K562 (cell line): ENCODE measurements at regions not wholly inside any gene's neighbourhood (a gene's known extent, or its start where the extent isn't known, plus 50 kb on each side); places are given as distances from the start of the nearest gene placed in this dataset.

ENCODE experiments used
- ATAC-seq: fragments of 200-7000 bp; cut with Tn5 transposase; 3 replicates; pipeline ENCODE4 v1.9.1; 2020; ENCODE audit warnings: moderate library complexity
- BruUV-seq: library from RNA; stranded (reverse); fragments of 400-500 nt; replicated peaks from 2 replicates; lab custom pipeline; 2021; lab: Mats Ljungman, UMichigan
- CTCF ChIA-PET: fragments of 300-600 bp; formaldehyde crosslinking; extraction: SDS; loops from one replicate; lab custom pipeline; 2021; ENCODE audit warnings: low intra/inter-chr PET ratio; lab: Yijun Ruan, JAX
- POLR2A ChIA-PET: fragments of 300-600, 350-650 bp; sonication (Branson Sonifier 250); formaldehyde crosslinking; extraction: SDS; loops from one replicate; lab custom pipeline; 2021; ENCODE audit warnings: antibody characterized with exemption, inconsistent platforms; lab: Yijun Ruan, JAX
- DNase-seq, 4 experiments: peaks; one replicate each; pipeline versions ENCODE4 v3.0.0 to v3.0.0-alpha.2; 2011 to 2018; ENCODE audit warnings: low spot score in 3 of 4, mixed read lengths in 3 of 4; ENCODE audit errors: extremely low read depth in 1 of 4
- FAIRE-seq: peaks from 2 replicates; lab custom pipeline; 2011; peaks lifted over from hg19 to GRCh38; lab: Jason Lieb, UNC
- H2AFZ ChIP-seq: 2 replicates; pipeline ENCODE4 v1.6.0; 2011; ENCODE audit warnings: low read depth, low read length, control low read depth, inconsistent platforms
- H3K27ac ChIP-seq: fragments of 200-600 bp; 3 replicates; pipeline ENCODE4 v1.8.0; 2011; ENCODE audit warnings: low read depth, mild to moderate bottlenecking, control low read depth, inconsistent platforms, low read length, moderate library complexity, mixed read lengths; ENCODE audit errors: extremely low read depth
- H3K27me3 ChIP-seq, 2 experiments: fragments of 300-600 bp in 1 of 2; 2 replicates in 1 of 2; 3 replicates in 1 of 2; pipeline versions ENCODE4 v1.6.0 to v1.8.0; 2011; ENCODE audit warnings: inconsistent platforms in 2 of 2, low read length in 2 of 2, mild to moderate bottlenecking in 1 of 2, mixed read lengths in 1 of 2, moderate library complexity in 1 of 2; ENCODE audit not compliant: control insufficient read depth in 2 of 2, insufficient read depth in 2 of 2
- H3K36me3 ChIP-seq: fragments of 300-600 bp; 3 replicates; pipeline ENCODE4 v1.8.0; 2011; ENCODE audit warnings: mild to moderate bottlenecking, low read length, inconsistent platforms; ENCODE audit not compliant: control insufficient read depth, insufficient read depth
- H3K4me1 ChIP-seq, 2 experiments: fragments of 200-600 bp in 1 of 2; replicated peaks in 1 of 2; 2 replicates in 1 of 2; 3 replicates in 1 of 2; pipeline versions ENCODE4 v1.5.1 to v1.8.0; 2011; ENCODE audit warnings: inconsistent platforms in 2 of 2, low read length in 2 of 2, mild to moderate bottlenecking in 1 of 2, mixed read lengths in 1 of 2, moderate library complexity in 1 of 2; ENCODE audit not compliant: control insufficient read depth in 2 of 2, insufficient read depth in 2 of 2
- H3K4me2 ChIP-seq: 2 replicates; pipeline ENCODE4 v1.6.1; 2011; ENCODE audit warnings: low read length, control low read depth, inconsistent platforms, mixed read lengths; ENCODE audit not compliant: insufficient read depth
- H3K4me3 ChIP-seq: fragments of 200-600 bp; sonication (generic), shearing (Covaris generic); 2 replicates; pipeline ENCODE4 v1.5.1; 2016; ENCODE audit warnings: control low read depth, inconsistent platforms
- H3K79me2 ChIP-seq: fragments of 200-600 bp; 3 replicates; pipeline ENCODE4 v1.8.0; 2011; ENCODE audit warnings: low read length, inconsistent platforms; ENCODE audit not compliant: control insufficient read depth, insufficient read depth
- H3K9ac ChIP-seq, 2 experiments: 2 replicates each; pipeline versions ENCODE4 v1.6.0 to v1.6.1; 2011; ENCODE audit warnings: low read depth in 2 of 2, low read length in 2 of 2, control low read depth in 1 of 2, inconsistent platforms in 1 of 2, mild to moderate bottlenecking in 1 of 2, mixed read lengths in 1 of 2; ENCODE audit not compliant: insufficient read depth in 1 of 2
- H3K9me1 ChIP-seq: one replicate; pipeline ENCODE4 v1.6.0; 2011; ENCODE audit warnings: inconsistent platforms, mild to moderate bottlenecking, low read length, moderate library complexity; ENCODE audit not compliant: control insufficient read depth, insufficient read depth
- H3K9me3 ChIP-seq: replicated peaks from 2 replicates; pipeline ENCODE4 v1.5.1; 2011; ENCODE audit warnings: low read depth, low read length, inconsistent platforms; ENCODE audit not compliant: control insufficient read depth, insufficient read depth
- H4K20me1 ChIP-seq: replicated peaks from 2 replicates; pipeline ENCODE4 v1.6.1; 2011; ENCODE audit warnings: low read length, inconsistent platforms, mixed read lengths; ENCODE audit not compliant: control insufficient read depth, insufficient read depth
- BCL6 ChIP-seq: fragments of 250-450 bp; sonication (Bioruptor Pico); IDR thresholded peaks from 2 replicates; pipeline ENCODE4 v1.4.0; 2020
- CBX8 ChIP-seq: fragments of 200-600 bp; sonication (generic); IDR thresholded peaks from 2 replicates; pipeline ENCODE4 v1.6.1; 2012; ENCODE audit warnings: borderline replicate concordance, mixed run types, low read depth, mild to moderate bottlenecking, moderate library complexity, mixed read lengths, low read length, control low read depth, inconsistent platforms; ENCODE audit not compliant: poor library complexity, severe bottlenecking; ENCODE audit errors: extremely low read depth
- HDAC2 ChIP-seq: fragments of 450-650 bp; IDR thresholded peaks from 2 replicates; pipeline ENCODE4 v1.6.1; 2016; ENCODE audit warnings: mild to moderate bottlenecking
- LCOR ChIP-seq: sonication (generic); formaldehyde crosslinking; IDR thresholded peaks from 2 replicates; pipeline ENCODE4 v1.8.0; 2022; ENCODE audit warnings: mild to moderate bottlenecking, missing genetic modification reagents
- MBD2 ChIP-seq: sonication (generic); IDR thresholded peaks from 2 replicates; pipeline ENCODE4 v1.6.1; 2016; ENCODE audit warnings: low read depth, borderline replicate concordance
- MCM5 ChIP-seq: fragments of 450-650 bp; IDR thresholded peaks from 2 replicates; pipeline ENCODE4 v1.6.1; 2016; ENCODE audit warnings: low read depth
- PHF8 ChIP-seq: fragments of 200-600 bp; sonication (generic); IDR thresholded peaks from 2 replicates; pipeline ENCODE4 v1.6.1; 2012; ENCODE audit warnings: mixed run types, mild to moderate bottlenecking, inconsistent platforms, low read length, moderate library complexity, borderline replicate concordance
- POLR2B ChIP-seq: fragments of 450-650 bp; IDR thresholded peaks from 2 replicates; pipeline ENCODE4 v1.6.1; 2018; ENCODE audit warnings: low read depth; ENCODE audit not compliant: partially characterized antibody
- SIN3B ChIP-seq: fragments of 450-650 bp; IDR thresholded peaks from 2 replicates; pipeline ENCODE4 v1.6.1; 2017; ENCODE audit warnings: low read depth, mild to moderate bottlenecking, moderate library complexity
- ZNF696 ChIP-seq: fragments of 250-450 bp; sonication (Bioruptor Pico); conservative IDR thresholded peaks from 2 replicates; pipeline ENCODE4 v1.4.0; 2020; ENCODE audit warnings: mild to moderate bottlenecking, moderate library complexity
- ZSCAN32 ChIP-seq: fragments of 450-650 bp; formaldehyde crosslinking; IDR thresholded peaks from 2 replicates; pipeline ENCODE4 v1.4.0; 2020; ENCODE audit warnings: mild to moderate bottlenecking, moderate library complexity
- WGBS: fragments of 100-300 bp; shearing (Covaris generic); methylation state at CpG from one replicate; pipeline ENCODE4 v1.1.6; 2016; ENCODE audit warnings: low coverage, mixed read lengths; ENCODE audit not compliant: insufficient coverage; ENCODE audit errors: missing lambda C conversion rate; 5-methylcytosine and 5-hydroxymethylcytosine counted together
- in situ Hi-C: fragments of 300-500 bp; cut with MboI; formaldehyde crosslinking; loops from 4 replicates; pipeline ENCODE4 v1.15.0; 2018; ENCODE audit warnings: inconsistent platforms, mixed read lengths
- intact Hi-C: fragments of 100-400 bp; cut with micrococcal nuclease; formaldehyde crosslinking; loops from 2 replicates; pipeline ENCODE4 v1.14.2; 2022
- TF ChIP-seq, protein P1 (sequence below): fragments of 250-450 bp; sonication (Bioruptor Pico); IDR thresholded peaks from 2 replicates; pipeline ENCODE4 v1.4.0; 2020

DNA sequence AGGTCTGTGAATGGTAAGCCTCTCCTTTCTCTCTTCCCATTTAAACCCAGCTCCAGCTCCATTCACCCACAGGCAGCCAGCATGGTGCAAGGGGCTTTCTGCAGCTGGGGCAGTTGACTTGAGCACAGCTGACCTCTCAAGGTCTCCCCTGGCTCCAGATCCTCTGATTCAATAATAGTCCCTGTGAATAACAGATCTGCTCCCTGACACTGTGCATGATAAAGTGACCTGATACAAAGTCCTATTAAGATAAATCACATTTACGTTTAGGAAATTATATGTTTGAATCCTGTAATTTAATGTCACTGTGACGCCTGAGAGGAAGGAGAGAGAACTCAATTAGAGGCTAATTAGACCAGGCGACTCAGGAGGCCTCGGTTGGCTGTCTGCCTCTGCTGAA is 540.4 kb upstream of the CDH11 start:
- Histone ChIP-seq H3K4me3 (no peak overlapping the region), H4K20me1 (no peaks in the 10 kb centered on the region), H2AFZ (no peak overlapping the region), H3K79me2 (no peaks in the 10 kb centered on the region), H3K36me3 (no peaks in the 10 kb centered on the region), H3K27ac (no peak overlapping the region), H3K4me2 (no peak overlapping the region), H3K27me3 (no peaks in the 10 kb centered on the region), H3K9me3 (no peaks in the 10 kb centered on the region), H3K9ac (no peak overlapping the region), H3K9me1 (no peaks in the 10 kb centered on the region), H3K4me1 (no peaks in the 10 kb centered on the region; a peak in 2 of 5 replicates)
- in situ Hi-C loops (no loop called here), intact Hi-C loops (no loop called here)
- FAIRE-seq = no peak
- POLR2A ChIA-PET = no interaction called here
- DNase-seq = no peak
- CTCF ChIA-PET = no interaction called here
- no peak for ATAC-seq
- no peak for TF ChIP-seq LCOR (CRISPR knock-in tag)
- no peak for TF ChIP-seq BCL6 (CRISPR knock-in tag)
- TF ChIP-seq PHF8 = no peak
- TF ChIP-seq ZNF696 (CRISPR knock-in tag) = no peak
- TF ChIP-seq CBX8 = no peak
- TF ChIP-seq MCM5 = no peak
- no peak for TF ChIP-seq POLR2B
- no peak for TF ChIP-seq MBD2
- no peak for TF ChIP-seq HDAC2
- TF ChIP-seq ZSCAN32 (CRISPR knock-in tag) = no peak
- no peak for TF ChIP-seq SIN3B
- TF ChIP-seq, protein P1, sequence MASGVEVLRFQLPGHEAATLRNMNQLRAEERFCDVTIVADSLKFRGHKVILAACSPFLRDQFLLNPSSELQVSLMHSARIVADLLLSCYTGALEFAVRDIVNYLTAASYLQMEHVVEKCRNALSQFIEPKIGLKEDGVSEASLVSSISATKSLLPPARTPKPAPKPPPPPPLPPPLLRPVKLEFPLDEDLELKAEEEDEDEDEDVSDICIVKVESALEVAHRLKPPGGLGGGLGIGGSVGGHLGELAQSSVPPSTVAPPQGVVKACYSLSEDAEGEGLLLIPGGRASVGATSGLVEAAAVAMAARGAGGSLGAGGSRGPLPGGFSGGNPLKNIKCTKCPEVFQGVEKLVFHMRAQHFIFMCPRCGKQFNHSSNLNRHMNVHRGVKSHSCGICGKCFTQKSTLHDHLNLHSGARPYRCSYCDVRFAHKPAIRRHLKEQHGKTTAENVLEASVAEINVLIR (CRISPR knock-in tag) = no peak
- BruUV-seq = no TSS peak
- 0% methylated on average over 4 of the region's 4 CpGs for WGBS
